ENCODE measurements at regions not wholly inside any gene's neighbourhood (a gene's known extent, or its start where the extent isn't known, plus 50 kb on each side); places are given as distances from the start of the nearest gene placed in this dataset.

GRCh38 chr9:88737031-88737430 is 202.1 kb downstream of the NXNL2 start:
- no peak for DNase-seq

DNA sequence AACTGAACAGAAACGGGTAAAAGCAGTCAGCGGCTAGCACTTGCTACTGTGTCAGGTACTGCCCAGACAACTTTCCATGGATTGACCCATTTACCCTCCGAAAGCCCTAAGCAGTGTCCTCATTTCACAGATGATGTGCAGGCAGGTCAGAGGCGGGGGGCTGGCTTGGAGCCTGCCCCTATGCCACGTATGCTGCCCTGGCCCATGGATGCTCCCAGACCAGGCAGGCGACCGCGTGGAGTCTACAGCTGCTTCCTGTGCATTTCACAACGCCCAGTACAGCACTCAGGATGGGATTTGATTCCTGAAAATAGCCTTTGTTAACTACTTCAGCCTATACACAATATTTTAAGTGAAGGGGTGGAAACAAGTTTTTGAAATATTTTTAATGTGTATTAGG is 202.9 kb downstream of the NXNL2 start:
- DNase-seq = no peak

DNA sequence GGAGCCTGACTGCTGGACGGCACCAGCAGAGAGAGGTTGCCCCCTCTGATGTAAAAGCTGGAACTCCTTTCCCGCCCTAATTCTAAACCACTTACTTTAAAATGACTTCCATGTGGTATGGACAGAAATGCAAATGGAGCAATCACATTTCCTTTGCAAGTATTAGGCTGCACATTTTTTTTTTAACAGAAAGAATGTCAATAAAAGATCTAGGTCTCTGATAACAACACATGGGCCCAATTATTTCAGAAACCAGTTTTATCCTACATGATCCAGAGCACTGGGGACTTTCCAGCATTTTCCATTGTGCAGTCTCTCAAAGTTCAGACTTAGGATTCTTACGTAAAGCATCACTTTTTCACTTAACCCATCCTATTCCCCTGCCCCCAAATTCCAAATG is 203.7 kb downstream of the NXNL2 start:
- DNase-seq = no peak

DNA sequence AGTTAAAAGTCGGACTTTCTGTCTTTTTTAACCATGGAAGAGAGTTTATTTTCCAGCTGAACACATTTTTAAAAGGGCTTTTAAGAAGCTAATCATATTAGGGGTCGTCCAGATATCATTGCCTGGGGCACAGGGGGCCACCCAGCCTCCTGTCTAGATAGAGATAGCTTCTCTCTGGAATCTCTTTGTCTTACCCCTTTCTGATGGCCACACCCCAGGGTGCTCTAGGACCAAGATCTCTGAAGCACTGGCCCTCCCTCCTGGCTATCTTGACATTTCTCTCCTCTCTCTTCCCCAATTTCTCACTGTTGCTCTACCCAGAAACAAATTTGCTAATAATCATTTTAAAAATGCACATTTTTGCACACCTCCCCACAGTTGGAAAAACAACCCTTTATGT is 204.4 kb downstream of the NXNL2 start:
- DNase-seq = no peak

DNA sequence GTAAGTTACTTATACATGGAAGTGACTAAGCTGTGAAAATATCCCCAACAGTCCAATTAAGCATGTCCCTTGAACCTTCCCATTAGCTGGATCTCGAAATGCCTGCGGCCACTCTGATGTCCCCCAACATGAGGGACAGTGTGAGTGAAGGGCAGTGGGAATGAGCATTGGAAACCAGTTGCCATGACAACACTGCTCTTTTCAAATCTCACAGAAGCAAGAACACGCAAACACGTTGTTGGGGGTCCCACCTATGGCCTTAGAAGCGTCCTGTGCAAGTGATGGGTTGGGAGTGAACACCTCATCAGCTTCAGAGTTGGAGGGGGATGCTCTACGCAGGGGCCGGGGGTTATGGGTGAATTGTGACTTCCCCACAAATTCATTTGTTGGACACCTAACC is 205.9 kb downstream of the NXNL2 start:
- DNase-seq = no peak

DNA sequence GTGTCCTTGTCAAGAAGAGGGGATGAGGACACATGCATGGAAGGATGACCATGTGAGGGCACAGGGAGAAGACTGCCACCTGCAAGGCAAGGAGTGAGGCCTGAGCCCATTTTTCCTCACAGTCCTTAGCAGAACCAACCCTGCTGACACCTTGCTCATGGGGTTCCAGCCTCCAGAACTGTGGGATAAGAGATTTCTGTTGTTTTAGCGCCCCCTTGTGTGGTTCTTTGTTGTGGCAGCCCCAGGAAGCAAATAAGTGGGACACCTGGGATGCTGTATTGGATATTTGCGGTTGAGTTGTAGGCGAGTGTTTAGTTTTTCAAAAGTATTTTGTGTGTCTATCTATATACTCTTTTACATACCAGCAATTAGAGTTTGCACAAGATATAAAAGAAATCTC is 206.4 kb downstream of the NXNL2 start:
- no peak for DNase-seq

- DNase-seq = peak in 3 of 14 donors; percentile 4 to 11 (median 10)
These were observed 207.5 kb downstream of the NXNL2 start for GRCh38 chr9:88742483-88742882.

DNA sequence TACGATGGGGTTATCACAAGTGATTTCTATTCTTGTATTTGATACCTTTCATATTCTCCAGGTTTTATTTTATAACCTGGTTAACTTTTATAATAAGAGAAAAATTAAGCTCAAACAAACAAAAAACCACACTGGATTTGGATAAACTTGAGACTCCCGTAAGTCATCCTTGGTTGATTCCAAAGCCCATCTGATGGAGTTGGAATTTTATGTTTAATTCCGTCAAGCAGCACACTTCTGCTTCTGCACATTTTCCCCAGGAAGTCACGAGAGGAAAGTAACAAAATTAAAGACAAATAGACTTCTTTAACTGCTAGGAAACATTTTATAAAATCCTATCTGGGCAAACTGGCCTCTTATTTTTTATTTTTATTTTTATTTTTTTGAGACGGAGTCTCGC is 207.9 kb downstream of the NXNL2 start:
- DNase-seq = no peak

DNA sequence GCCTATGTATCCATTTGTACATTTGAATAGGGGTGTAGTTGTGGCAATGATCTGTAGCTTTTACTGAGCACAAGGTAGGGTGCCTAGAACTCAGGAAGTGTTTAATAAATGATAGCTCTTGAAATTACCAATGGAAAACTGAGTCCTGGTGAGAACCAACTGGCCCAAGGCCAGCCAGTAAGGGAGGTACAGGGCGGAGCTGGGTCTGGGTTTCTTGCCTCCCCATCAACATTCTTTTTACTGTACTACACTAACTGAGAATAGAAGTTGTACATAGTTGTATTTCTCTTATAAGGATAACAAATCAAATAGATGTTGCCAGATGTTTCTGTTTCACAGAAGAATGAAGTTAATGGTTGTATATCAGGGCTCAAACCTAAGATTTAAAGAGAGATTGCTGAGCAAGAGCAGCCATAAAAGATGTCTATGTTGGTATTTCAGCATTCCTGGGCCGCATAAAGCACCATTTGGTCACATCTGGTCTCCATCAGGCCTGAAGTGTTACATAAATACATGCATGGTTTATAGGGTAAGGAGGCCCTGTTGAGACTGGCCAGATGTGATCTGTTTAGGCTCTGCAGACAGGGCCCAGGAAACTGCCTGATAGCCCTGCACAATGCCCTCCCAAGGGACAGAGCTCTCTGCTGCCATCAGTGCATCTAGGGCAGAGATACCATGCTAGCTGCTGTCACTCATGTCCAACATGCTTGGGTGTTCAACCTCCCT is 210.5 kb downstream of the NXNL2 start:
- DNase-seq = no peak

GRCh38 chr9:88746029-88746742 is 211.2 kb downstream of the NXNL2 start:
- DNase-seq = peak in 1 of 14 donors; percentile 28

- no peak for DNase-seq
These were observed 211.9 kb downstream of the NXNL2 start for GRCh38 chr9:88746743-88747398.

DNA sequence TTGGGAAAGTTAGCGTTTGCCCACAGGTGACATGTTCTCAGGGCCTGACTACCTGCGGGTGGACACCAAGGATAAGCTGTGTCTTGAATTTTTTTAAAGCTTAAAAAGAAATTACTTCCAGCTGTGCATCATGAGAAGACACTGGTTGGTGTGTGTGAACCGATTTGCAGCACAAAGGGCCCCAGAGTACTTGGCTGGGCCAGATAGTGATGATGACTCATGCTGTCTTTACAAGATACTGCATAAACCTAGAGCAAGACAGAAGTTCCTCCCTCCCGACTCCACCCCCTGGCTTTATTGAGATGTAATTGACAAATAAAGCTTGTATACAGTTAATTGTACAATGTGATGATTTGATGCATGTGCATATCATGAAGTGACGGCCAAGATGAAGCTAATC is 212.8 kb downstream of the NXNL2 start:
- no peak for DNase-seq

DNA sequence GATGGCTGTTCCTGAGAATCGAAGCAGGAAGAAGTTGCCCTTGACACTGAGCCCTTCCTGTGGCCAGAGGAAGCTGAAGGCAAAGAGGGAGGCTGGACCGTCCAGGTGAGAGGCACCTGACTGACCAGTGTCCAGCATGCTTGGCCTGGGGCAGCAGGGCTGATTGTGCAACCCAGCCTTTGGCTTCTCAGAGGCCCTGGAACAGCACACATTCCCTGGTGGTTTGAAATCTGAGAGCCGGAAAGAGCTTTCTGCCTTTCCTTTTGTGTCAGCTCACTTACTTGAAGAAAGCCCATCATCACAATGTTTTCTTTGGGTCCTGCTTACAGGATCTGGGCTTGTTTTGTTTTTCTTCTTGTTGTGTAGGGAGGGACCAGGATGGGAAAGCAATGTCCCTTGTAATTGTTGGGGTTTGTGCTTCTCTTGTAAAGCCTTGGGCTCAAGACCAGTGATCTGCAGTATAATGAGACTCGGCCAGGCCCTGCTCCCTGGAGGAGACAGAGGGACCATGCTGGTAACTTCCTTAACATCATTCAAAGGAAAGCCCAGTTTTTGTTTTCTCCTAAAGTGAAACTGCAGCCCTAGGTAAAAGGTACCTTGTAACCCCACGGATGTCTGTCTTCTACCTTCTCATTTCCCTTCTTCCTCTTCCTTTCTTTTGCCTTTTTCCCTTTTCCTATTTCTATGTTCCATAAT is 213.7 kb downstream of the NXNL2 start:
- no peak for DNase-seq

DNA sequence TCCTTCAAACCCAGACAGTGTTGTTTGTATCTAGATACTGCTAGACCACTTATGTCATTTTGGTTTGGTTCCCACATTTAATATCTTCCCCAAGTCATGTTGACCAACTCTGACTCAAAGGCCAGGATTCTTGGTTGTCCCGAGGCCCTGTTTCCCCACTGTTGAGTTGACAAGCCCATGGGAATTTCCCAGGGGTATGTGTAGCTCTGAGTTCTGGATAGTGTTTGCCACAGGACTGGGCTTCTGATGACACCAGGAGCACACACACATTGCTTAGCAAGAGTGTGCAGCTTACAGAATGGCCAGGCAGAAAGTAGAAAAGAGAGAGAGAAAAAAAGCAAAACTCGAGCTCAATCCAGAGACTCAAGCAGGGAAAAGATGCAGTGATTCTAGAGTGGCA is 214.4 kb downstream of the NXNL2 start:
- no peak for DNase-seq

- DNase-seq = no peak
These were observed 215.9 kb downstream of the NXNL2 start for GRCh38 chr9:88750832-88751360.

- no peak for DNase-seq
These were observed 216.8 kb downstream of the NXNL2 start for GRCh38 chr9:88751781-88752180.

GRCh38 chr9:88753691-88754367 is 218.9 kb downstream of the NXNL2 start:
- no peak for DNase-seq

DNA sequence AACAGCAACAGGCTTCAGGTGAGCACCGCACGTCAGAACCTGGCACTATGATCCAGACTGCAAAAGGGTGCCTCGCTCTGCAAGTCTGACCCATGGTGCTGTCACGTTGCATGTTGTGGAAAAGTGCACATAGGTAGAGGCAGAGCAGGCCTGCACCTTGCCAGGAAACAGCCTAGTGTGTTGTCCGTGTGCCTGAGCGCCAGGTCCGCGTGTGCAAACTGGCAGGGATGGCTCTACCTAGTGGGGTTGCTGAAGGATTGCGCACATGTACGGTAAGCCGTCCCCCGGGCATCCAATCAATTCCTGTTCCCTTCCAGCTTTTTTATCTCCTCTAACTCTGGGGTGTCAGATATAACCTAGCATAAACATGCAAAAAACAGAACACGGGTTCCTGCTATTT is 219.5 kb downstream of the NXNL2 start:
- no peak for DNase-seq

DNA sequence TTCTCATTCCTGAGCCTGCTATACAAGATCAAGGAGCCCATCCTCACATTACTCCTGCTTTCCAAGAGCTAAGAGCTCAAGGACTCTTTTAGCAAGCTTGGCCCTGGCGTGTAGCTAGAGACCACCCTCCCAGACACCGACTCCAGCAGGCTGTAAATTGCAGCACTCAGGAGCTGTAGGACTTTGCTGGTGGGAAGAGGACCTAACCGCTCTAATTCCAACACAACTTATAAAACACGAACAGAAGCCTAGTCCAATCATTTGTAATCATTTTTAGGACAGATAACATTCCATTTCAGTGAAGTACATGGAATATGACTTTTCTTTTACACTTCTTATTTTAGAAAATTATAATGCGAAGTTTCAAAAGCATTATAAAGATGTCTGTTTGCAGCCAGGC is 219.9 kb downstream of the NXNL2 start:
- no peak for DNase-seq

GRCh38 chr9:88757406-88758010 is 222.5 kb downstream of the NXNL2 start:
- DNase-seq = no peak

- DNase-seq = no peak
These were observed 224.4 kb downstream of the NXNL2 start for GRCh38 chr9:88759364-88759763.

Measured in C1 segment of cervical spinal cord (tissue), 14 donors.